ENCODE measurements at regions not wholly inside any gene's neighbourhood (a gene's known extent, or its start where the extent isn't known, plus 50 kb on each side); places are given as distances from the start of the nearest gene placed in this dataset.

DNA sequence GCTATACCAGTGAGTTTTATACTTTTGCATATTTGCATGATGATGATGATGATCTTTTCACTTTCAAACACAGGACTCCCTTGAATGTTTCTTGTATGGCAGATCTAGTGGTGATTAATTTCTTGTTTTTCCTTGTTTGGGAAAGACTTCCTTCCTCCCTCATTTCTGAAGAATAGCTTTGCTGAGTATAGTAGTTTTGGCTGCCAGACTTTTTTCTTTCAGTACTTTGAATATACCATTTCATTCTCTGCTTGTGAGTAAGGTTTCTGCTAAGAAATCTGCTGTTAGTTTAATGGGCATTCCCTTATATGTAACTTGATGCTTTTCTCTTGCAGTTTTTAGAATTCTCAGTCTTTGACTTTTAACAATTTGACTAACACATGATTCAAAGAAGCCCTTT lies 547.4 kb upstream of the CXADR start:
- TF ChIP-seq, protein P1, sequence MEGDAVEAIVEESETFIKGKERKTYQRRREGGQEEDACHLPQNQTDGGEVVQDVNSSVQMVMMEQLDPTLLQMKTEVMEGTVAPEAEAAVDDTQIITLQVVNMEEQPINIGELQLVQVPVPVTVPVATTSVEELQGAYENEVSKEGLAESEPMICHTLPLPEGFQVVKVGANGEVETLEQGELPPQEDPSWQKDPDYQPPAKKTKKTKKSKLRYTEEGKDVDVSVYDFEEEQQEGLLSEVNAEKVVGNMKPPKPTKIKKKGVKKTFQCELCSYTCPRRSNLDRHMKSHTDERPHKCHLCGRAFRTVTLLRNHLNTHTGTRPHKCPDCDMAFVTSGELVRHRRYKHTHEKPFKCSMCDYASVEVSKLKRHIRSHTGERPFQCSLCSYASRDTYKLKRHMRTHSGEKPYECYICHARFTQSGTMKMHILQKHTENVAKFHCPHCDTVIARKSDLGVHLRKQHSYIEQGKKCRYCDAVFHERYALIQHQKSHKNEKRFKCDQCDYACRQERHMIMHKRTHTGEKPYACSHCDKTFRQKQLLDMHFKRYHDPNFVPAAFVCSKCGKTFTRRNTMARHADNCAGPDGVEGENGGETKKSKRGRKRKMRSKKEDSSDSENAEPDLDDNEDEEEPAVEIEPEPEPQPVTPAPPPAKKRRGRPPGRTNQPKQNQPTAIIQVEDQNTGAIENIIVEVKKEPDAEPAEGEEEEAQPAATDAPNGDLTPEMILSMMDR (IDR thresholded peaks at IDR 0.05; ENCODE audit: extremely low read depth, missing control alignments), result no peak
- no peak for DNase-seq (ENCODE audit: low spot score)

DNA sequence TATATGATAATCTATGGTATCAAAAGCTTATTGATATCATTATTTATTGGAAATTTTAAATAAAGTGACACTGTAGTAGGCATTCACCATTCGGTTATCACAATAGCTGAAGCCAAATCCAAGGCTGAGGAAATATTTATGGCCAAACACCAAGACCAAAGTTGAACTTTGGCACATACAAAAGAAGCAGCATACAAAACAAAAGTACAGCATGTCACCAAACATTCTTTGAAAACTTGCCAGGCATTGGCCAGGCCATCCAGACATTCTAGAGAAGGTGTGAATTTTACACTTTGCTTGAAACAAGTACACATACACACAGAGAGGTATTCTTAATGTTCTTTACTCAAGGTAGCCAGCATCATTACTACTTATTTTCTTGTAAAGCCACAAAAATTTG lies 544.4 kb upstream of the CXADR start:
- DNase-seq (ENCODE audit: low spot score), result no peak
- TF ChIP-seq, protein P1 (IDR thresholded peaks at IDR 0.05; ENCODE audit: extremely low read depth, missing control alignments), result no peak

DNA sequence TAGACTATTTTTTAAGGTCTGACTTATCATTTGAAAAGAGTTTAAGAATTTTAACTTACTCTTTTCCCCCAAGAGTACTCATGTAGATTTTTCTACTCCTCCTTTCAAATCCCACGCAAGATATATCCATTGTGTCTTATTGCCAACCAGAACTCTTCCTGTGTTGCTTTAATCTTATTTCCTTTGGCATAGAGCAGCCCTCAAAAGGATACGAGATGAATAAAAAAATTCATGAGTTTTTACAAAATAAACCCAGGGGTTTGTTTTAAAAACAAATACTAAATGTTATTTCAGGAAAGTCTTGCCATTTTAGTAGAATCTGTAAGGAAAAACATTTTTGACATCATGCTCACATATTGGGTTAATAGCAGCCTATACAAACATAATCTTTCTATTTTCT lies 543.2 kb upstream of the CXADR start:
- TF ChIP-seq, protein P1 (IDR thresholded peaks at IDR 0.05; ENCODE audit: extremely low read depth, missing control alignments), result no peak

DNA sequence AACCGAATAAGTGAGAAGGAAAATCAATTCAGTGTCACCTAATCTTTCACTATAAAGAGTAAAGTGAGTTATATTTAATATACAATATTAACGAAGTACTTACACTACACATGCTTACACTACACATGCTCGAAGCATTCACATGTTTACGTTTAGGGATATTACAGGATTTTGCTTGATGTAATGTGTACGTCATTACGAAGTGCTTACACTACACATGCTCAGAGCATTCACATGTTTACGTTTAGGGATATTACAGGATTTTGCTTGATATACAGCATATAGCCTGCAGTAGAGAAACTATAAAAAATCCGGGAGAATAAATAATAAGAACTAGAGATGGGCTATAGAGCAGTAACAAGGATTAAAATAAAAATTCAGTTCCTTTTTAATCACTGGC lies 538.8 kb upstream of the CXADR start:
- TF ChIP-seq, protein P1 (IDR thresholded peaks at IDR 0.05; ENCODE audit: extremely low read depth, missing control alignments), result no peak
- DNase-seq (ENCODE audit: low spot score), result no peak

More for the DNA sequence above, 543.2 kb upstream of the CXADR start:
- DNase-seq (ENCODE audit: low spot score), result no peak

DNA sequence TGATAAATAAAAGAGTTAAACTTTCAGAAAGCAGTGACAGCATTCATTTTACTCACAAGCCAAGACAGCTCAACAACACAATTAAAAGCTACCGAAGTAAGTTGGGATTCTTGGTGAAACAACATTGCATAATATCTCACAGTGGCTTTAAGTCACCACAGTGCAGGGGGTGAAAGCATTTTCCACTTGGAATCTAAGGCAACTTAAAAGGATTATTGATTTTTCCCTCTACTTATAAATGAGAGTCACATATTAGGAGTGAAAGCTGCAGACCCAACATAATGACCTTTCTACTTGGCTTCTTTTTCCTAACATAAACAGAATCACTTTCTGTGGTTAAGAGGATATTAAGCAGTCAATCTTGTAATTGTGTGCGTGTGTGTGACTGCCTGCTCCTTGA lies 536.6 kb upstream of the CXADR start:
- DNase-seq (ENCODE audit: low spot score), result no peak
- TF ChIP-seq, protein P1 (IDR thresholded peaks at IDR 0.05; ENCODE audit: extremely low read depth, missing control alignments), result no peak

DNA sequence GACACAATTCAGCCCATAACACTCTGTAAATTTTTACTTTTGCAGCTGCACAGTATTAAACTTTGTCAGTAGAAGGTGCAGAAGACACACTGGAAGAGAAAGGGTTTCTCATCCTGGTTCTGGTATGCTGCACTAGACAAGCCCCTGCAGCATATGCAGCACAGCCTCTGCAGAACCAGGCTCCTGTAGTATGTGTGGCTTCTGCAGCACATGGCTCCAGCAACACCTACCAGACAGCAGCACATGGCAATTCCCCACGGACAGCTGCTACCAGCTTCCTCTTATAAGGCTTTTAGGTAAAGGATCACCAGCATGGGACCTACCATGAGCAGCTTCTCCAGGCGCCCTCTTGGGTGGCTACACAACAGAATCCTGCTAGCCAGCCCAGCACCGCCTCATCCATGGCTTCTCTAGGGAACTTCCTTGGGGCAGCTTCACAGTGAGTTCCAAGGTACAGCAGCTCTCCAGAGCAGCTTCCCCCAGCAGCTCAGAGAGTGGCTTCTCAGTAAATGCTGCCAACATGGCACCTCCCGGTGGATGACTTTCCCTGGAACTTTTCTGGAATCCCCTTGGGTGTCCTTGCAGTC lies 534.4 kb upstream of the CXADR start:
- no peak for DNase-seq (ENCODE audit: low spot score)
- TF ChIP-seq, protein P1 (IDR thresholded peaks at IDR 0.05; ENCODE audit: extremely low read depth, missing control alignments), result no peak

DNA sequence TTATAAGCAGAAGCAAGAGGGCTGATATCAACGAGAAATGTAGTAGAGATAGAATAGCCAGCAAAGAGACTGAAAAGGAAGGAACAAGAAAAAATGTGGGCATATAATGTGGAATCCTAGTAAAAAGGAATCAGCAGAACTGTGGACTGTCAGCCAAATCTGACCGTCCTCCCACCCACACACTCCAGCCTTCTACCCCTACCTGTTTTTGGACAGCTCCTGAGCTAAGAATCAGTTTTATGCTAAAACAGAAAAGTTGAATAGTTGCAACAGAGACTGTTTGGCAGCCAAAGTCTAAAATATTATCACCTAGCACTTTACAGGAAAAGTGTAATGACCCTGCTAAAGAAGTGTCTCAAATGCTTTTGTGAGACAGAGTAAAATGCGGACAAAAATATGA lies 533.3 kb upstream of the CXADR start:
- TF ChIP-seq, protein P1 (IDR thresholded peaks at IDR 0.05; ENCODE audit: extremely low read depth, missing control alignments), result no peak
- DNase-seq (ENCODE audit: low spot score), result no peak

Data from GM20000 (cell line).